Breast epithelium (tissue), 4 donors: ENCODE measurements at regions not wholly inside any gene's neighbourhood (a gene's known extent, or its start where the extent isn't known, plus 50 kb on each side); places are given as distances from the start of the nearest gene placed in this dataset.

Source experiments
- DNase-seq, 2 donors: peaks; one replicate each; pipeline ENCODE4 v3.0.0-alpha.2; 2019; ENCODE audit warnings: low spot score in 2 of 2
- H3K27ac ChIP-seq, 2 donors: fragments of 200-600 bp; sonication (generic) in 1 of 2; one replicate each; pipeline ENCODE4 v1.5.1; 2016 to 2019; ENCODE audit warnings: mild to moderate bottlenecking in 1 of 2
- H3K27me3 ChIP-seq, 2 donors: fragments of 200-600 bp; sonication (generic) in 1 of 2; one replicate each; pipeline versions ENCODE4 v1.5.1 to v1.6.0; 2017 to 2019; ENCODE audit warnings: control low read depth in 1 of 2, mild to moderate bottlenecking in 1 of 2
- H3K36me3 ChIP-seq: fragments of 200-600 bp; one replicate; pipeline ENCODE4 v1.5.1; 2019
- H3K4me1 ChIP-seq, 2 donors: fragments of 200-600 bp; sonication (generic); one replicate each; pipeline ENCODE4 v1.5.1; 2016 to 2019; ENCODE audit warnings: control low read depth in 1 of 2
- H3K4me3 ChIP-seq, 3 donors: fragments of 200-600 bp; sonication (generic); 1 replicate in 2 of 3; 2 replicates in 1 of 3; pipeline ENCODE4 v1.5.1; 2016 to 2019; ENCODE audit warnings: mild to moderate bottlenecking in 3 of 3, moderate library complexity in 2 of 3
- H3K9me3 ChIP-seq, 2 donors: fragments of 200-600 bp; sonication (generic) in 1 of 2; one replicate each; pipeline ENCODE4 v1.5.1; 2016 to 2019; ENCODE audit warnings: control low read depth in 1 of 2
- CTCF ChIP-seq, 3 donors: fragments of 450-650 bp; IDR thresholded peaks; one replicate each; pipeline ENCODE4 v1.5.1; 2016 to 2017; ENCODE audit warnings: antibody characterized with exemption in 3 of 3, mild to moderate bottlenecking in 3 of 3, moderate library complexity in 3 of 3
- POLR2A ChIP-seq: fragments of 450-650 bp; IDR thresholded peaks from one replicate; pipeline ENCODE4 v1.6.1; 2016; ENCODE audit warnings: antibody characterized with exemption, mild to moderate bottlenecking, moderate library complexity
- POLR2AphosphoS5 ChIP-seq, 3 donors: sonication (generic); formaldehyde crosslinking; IDR thresholded peaks; one replicate each; pipeline ENCODE4 v1.6.1; 2017; ENCODE audit warnings: antibody characterized with exemption in 3 of 3
- intact Hi-C: fragments of 100-400 bp; cut with DNase I; formaldehyde crosslinking; loops from one replicate; pipeline ENCODE4 v1.15.1; 2023; ENCODE audit warnings: low total_unique reads

GRCh38 chr20:48325656-48326433, 502.0 kb downstream of the PREX1 start:
- no peak overlapping the region for H3K27ac ChIP-seq
- H3K4me1 ChIP-seq: no peaks in the 10 kb centered on the region
- H3K9me3 ChIP-seq: no peaks in the 10 kb centered on the region
- peaks cover 0 to 5% of the 10 kb centered on the region in 2 donors for H3K27me3 ChIP-seq
- intact Hi-C loops: no loop called here
- no peaks in the 10 kb centered on the region for H3K36me3 ChIP-seq
- no peak overlapping the region for H3K4me3 ChIP-seq
- no peak for DNase-seq
- TF ChIP-seq POLR2A (no peak), CTCF (IDR thresholded peaks at IDR 0.05) (no peak), POLR2AphosphoS5 (IDR thresholded peaks at IDR 0.05) (no peak)

- no peaks in the 10 kb centered on the region for H3K36me3 ChIP-seq
- intact Hi-C loops: no loop called here
- no peak overlapping the region for H3K4me3 ChIP-seq
- no peak overlapping the region for H3K27ac ChIP-seq
- no peaks in the 10 kb centered on the region for H3K9me3 ChIP-seq
- no peaks in the 10 kb centered on the region for H3K4me1 ChIP-seq
- DNase-seq: no peak
- TF ChIP-seq POLR2AphosphoS5 (IDR thresholded peaks at IDR 0.05): no peak
- no peak for TF ChIP-seq CTCF (IDR thresholded peaks at IDR 0.05)
- no peak for TF ChIP-seq POLR2A
- H3K27me3 ChIP-seq: peaks cover 0 to 5% of the 10 kb centered on the region in 2 donors
Measured at GRCh38 chr20:48324744-48325143, 503.1 kb downstream of the PREX1 start.

- no peaks in the 10 kb centered on the region for H3K4me1 ChIP-seq
- H3K36me3 ChIP-seq: no peaks in the 10 kb centered on the region
- H3K4me3 ChIP-seq: no peak overlapping the region
- no peak for TF ChIP-seq POLR2AphosphoS5 (IDR thresholded peaks at IDR 0.05)
- no peak for TF ChIP-seq POLR2A
- TF ChIP-seq CTCF (IDR thresholded peaks at IDR 0.05): no peak
- H3K9me3 ChIP-seq: no peaks in the 10 kb centered on the region
- peaks cover 0 to 5% of the 10 kb centered on the region in 2 donors for H3K27me3 ChIP-seq
- intact Hi-C loops: no loop called here
- no peak overlapping the region for H3K27ac ChIP-seq
- no peak for DNase-seq
Measured at GRCh38 chr20:48321271-48321670, 506.5 kb downstream of the PREX1 start.

- Histone ChIP-seq H3K27me3 (no peaks in the 10 kb centered on the region), H3K36me3 (no peaks in the 10 kb centered on the region), H3K27ac (no peak overlapping the region), H3K9me3 (no peaks in the 10 kb centered on the region), H3K4me3 (no peak overlapping the region), H3K4me1 (no peaks in the 10 kb centered on the region)
- TF ChIP-seq POLR2A: no peak
- no peak for TF ChIP-seq POLR2AphosphoS5 (IDR thresholded peaks at IDR 0.05)
- no peak for TF ChIP-seq CTCF (IDR thresholded peaks at IDR 0.05)
- DNase-seq: no peak
- intact Hi-C loops: no loop called here
Measured at GRCh38 chr20:48319943-48320584, 507.7 kb downstream of the PREX1 start.

GRCh38 chr20:48317578-48317977, 510.2 kb downstream of the PREX1 start:
- DNase-seq: no peak

More at GRCh38 chr20:48317578-48317977, 510.2 kb downstream of the PREX1 start:
- no peak overlapping the region for H3K27ac ChIP-seq
- no peak for TF ChIP-seq CTCF (IDR thresholded peaks at IDR 0.05)
- TF ChIP-seq POLR2A: no peak
- TF ChIP-seq POLR2AphosphoS5 (IDR thresholded peaks at IDR 0.05): no peak
- H3K9me3 ChIP-seq: no peaks in the 10 kb centered on the region
- no peaks in the 10 kb centered on the region for H3K27me3 ChIP-seq
- no peak overlapping the region for H3K4me3 ChIP-seq
- intact Hi-C loops: no loop called here
- H3K4me1 ChIP-seq: no peaks in the 10 kb centered on the region
- no peaks in the 10 kb centered on the region for H3K36me3 ChIP-seq
